ENCODE measurements at regions not wholly inside any gene's neighbourhood (a gene's known extent, or its start where the extent isn't known, plus 50 kb on each side); places are given as distances from the start of the nearest gene placed in this dataset.

DNA sequence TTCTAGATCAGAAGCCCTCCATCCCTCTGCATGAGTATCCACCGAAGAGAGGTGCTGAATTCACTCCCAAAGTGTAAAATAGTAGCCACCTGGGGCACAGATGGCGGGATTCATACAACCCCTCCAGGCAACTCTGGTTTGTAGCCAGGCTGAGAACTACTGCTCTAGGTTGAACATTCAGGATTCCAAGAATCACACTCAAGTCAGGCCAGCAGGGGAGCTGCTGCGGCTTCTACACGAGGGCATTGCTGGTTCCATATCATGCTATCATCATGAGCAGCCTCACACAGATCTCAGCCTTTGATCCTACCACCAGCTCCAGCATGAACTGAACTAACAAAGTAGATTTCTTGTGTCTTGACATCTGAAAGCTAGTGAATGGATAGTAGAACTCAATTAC is 367.9 kb downstream of the DIRAS2 start:
- DNase-seq = no peak

DNA sequence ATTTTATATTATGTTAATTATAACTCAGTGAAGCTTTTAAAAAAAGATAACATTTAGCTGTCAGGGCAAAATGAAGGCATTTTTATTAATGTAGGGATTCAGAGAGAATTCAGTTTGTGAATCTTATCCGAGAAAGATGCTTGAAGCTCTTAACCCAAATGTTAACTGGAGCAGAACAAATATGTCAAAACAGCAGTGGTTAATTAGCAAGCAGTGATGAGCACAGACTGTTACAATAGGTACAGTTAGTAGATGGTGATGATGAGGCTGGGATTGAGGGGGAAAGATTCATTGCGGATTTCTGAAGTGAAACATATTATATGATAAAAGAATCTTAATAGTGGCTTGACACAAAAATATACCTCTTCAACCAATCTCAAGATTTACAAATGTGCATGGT is 356.7 kb downstream of the DIRAS2 start:
- no peak for DNase-seq

DNA sequence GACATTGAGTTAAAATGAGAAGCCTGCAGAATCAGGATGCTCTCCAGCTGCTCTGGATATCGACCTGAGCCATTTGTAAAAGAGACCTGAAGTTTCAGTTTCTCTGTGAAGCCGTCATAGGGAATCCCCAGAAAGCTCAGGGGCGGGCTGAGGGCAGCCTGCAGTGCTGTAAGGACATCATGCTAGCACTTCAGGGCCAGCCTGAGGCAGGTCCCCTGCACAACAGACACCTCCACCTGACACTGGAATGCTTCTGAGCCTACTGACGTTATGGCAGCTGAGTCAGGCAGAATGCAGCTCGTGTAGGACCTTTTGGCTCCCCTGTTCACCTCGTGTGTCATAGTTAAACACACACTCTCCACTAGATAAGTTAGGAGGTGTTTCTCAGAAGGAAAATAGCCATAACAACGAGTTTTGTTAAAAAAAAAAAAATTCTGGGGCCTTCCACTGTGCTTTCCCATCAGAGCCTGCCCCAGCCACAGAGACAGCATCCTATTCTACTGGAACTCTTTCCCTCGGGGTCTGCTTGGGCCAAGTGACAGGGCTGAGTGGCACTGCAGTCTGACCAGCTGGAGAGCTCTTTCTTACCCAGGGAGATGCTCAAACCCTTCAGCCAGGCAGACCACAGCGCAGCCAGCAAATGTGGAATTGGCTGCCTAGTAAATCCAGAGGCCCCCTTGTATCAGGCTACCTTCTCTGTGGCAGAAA is 354.9 kb downstream of the DIRAS2 start:
- DNase-seq = no peak

DNA sequence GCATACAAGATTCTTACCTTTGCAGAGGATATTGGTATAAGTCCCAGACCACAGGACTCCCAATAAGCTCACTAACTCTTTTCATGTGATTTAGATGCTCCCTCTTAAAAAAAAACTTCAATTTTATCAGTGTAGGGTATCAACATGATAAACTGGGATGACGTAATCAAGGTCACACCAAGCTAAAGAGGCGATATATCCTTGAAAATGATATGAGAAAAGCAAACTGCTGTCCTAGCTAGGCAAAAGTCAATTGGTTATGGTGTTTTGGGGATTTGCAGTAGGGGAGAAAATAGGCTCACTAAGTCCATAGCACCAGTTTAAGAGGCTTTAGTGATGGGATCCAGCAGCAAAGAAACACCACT is 354.4 kb downstream of the DIRAS2 start:
- DNase-seq = no peak

DNA sequence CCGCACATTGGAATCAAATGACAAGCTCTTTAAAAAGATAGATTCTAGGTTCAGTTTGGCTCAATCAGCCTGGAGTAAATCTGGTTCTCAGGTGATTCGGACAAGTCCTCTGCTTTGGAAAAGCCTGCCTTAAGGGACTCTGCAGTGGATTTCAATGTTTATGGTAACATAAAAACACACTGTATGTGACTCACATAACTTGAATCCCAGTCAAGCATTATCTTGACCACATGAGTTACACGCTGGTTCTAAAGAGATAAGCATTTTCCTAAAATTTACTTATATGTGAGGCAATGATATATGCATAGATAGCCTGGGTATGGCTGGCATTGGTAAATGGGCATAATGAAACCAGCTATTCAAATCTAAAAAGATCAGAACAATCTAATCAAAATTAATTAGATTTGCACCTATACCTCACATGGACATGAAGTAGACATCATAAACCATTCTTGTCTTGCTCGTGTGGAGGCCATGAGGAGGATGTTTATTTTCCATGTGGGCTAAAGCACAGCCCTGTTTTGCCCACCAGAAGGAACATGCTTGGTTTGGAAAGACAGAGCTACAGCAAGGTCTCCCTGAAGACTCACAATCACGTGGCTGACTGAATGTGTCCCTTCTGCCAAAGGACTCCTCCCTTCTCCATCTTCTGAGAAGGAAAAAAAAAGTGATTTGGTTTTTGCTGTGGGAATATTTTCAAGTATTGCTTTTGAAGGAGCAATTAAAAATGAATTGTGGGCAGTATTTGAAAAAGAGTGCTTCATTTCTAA is 351.7 kb downstream of the DIRAS2 start:
- no peak for DNase-seq

DNA sequence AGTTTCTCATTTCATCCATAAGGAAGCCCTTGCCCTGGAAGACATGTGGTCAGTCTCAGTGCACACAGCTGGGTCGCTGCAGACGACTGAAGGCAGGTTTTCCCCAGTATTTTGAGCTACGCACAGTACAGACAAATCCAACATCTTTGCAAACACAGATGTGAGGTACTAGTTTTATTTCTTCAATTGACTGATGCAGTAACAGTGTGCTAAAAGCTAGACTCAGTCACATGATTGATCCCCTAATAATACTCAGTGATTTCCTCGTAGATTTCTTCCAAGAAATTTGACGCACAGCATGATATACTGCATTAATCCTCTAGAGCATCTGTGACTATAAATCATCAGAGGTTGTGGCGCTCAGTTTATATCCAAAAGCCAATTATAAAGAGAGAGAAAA is 346.1 kb downstream of the DIRAS2 start:
- no peak for DNase-seq

DNA sequence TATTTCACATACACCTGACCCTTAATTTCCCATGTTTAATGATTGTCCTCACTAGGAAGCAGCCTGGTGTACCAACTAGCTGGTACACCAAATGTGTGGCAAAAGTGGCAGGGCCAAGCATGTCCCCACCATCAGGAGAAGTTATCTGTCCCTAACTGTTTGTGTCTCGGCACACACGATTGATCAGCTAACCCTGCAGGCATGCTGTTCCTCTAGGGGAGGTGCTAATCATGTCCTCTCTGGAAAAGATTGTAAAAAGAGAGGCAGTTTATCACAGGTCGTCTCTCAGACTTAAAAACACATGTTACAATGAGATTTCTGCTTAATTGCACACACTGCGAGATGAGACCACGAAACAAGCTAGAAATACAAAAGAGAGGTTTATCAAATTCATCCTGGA is 342.7 kb downstream of the DIRAS2 start:
- DNase-seq = no peak

DNA sequence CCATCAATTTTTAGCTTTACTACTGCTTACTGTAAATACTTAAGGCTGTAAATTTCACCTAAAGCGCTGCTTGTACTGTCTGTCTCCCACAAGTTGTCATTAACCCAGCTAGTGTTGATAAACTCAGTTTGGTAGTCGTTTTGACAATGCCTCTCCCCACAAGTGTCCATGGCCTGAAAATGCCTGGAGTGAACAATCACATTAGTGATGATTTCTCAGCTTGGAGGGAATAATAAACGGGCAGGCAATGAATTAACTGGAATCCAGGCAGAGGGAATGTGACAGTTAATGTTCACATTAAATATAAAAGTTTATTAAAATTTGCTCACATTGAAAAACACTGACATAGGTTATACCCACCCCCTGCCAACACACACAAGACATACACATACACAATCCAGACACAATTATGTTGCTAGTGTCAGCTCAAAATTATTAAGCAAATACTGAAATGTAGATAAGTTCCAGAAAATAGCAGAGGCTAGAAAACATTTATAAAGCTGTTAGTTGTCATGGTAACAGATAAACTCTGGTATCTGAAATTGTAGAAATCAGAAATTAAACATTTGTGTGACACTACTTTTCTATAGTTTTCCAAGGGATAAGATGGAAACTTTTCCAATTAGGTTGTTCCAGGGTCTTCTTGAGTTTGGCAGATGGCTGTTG is 341.9 kb downstream of the DIRAS2 start:
- DNase-seq = no peak

DNA sequence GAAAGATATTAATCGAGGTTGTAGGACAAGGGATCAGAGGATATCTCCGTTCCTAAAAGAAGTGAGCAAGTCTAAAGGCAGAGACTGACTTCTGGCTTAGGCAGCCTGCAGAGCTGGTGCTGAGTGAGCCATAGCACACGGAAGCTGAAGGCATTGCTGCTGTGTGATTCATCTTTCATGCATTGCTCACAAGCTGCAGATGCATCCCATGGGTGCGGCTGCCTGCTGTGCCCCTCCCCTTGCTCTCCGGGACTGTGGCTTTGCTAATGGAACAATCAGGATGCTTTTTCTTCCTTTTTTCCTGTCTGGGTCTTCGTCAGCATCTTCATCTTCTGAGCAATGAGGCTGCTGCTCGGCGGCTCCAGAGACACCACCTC is 341.4 kb downstream of the DIRAS2 start:
- DNase-seq = peak; percentile 42

DNA sequence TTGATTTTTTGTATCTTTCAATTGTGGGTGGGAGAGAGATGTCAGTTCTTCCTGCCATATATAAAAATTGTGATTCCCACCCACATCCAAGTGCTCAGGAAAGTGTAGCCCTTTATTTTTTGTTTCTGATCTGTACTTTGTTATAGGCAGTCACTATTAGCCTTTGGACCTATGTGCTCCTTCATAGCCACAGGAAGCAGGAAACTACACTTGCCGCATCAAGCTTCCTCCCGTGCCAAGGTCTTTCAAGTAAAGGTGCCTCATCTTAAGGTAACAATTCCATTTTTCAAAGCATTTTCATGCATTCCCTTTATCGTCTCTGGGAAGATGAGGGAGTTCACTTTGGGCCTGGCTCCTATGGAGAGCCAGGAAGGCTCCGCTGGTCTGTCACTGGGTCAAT is 339.0 kb downstream of the DIRAS2 start:
- no peak for DNase-seq

DNA sequence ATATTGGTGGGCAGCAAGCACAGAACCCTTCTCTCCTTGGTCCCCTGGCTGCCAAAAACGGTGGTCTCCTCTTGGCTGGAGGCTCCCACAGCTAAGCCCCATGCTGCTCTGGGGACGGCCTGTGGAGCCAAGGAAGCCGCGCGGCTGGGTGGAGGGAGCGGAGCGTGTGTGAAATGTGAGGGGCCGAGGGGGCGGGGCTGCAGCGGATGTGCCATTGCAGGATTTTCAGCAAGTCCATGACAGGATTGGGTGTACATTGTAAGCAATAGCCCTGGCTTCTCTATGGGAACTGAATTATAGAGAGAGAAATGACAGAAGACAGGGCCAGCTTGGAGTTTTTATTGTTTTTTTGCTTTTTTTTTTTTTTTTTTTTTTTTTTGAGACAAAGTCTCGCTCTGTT is 336.5 kb downstream of the DIRAS2 start:
- DNase-seq = no peak

DNA sequence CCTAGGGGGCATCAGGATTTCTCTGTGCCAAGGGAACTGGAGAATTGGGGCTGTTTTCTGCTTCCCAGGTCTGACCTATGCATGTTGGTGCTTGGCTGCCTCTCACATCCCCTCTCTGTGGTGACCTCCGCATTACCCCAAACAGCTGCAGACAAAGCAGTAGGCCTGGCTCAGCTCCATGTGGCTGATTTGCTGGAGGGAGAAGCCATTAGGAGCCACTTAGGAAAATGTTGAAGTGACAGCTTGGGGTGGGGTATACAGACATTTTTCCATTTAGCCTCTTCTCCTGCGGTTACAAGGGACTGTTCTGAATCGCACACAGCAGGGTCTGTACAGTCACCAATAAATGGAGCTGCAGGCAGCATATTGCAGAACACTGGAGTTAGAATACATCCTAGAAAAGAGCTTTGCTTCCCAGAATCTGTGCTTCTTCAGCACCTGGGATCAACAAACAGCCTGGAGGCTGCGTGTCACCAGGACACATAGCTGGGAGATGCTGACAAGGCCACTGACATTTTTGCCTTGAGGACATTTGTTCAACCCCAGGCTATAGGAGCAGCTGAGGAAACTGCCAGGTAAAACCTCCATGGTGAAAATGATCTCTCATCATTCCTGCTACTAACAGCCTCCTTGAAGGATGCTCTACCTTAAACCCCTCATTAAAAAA is 335.3 kb downstream of the DIRAS2 start:
- peak; percentile 76 for DNase-seq

DNA sequence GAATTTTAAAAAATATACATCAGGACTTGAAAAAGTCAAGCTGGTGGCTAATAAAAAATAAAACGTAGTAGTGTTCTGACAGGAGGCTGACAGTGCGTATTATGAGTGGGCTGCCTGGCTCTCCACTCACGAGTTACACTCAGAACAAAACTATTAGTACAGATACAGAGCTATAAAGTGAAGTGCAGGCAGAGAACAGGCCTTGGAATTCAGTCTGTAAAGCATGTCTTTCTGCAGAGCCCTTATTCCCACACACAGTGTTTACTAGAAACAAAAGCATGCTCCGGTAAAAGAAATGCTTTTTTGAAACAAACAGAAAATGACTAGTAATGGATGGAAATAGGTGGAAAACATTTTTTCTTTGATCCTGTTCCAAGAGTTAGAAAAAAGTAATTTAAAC is 334.7 kb downstream of the DIRAS2 start:
- no peak for DNase-seq

DNA sequence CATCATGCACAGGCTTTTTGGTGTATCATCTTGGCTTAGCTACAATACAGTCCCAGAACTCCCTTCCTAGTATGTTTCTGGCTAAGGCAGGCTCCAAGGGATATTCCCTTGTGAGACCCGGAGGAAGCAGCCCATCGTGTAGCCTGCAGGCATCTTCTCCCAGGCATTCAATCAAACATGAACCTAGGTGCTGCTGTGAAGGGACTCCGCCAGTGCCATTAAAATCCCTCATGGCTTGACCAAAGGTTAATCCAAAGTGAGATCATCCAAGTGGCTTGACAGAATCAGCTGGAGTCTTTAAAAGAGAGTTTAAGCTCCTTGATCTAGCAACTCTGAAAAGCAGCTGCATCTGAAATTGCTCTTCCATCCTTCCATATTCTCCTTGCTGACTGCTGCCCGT is 333.9 kb downstream of the DIRAS2 start:
- DNase-seq = peak; percentile 40

DNA sequence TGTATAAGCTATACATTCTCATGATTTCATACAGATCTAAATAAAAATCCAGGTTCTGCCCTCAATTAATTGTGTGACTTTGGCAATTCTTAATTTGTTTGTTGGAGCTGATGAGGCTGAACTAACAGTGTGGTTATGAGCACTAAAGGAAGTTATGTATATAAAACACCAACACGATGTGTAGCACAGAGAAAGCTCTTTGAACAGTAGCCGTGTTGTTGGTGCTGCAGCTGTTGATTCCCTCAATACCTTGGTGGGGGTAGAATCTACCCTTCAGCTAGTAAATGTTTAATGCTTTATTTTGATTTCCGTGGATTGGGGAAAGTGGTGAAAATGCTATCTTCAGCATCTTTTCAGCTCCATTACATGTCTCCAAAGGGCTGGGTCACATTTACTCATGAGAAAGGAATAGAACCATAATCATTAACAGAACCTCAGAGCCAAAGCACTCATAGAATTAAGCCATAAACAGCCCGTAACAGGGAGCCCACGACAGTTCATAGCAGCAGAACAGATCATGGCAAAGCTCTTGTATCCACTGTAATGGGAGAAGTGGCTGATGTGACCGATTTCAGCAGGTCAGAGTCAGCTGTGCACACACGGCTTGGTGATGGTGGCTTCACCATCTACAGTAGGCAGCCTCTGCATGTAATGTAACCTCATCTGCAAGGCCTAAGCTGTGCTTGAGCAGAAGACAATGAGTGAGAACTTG is 332.7 kb downstream of the DIRAS2 start:
- DNase-seq = no peak

DNA sequence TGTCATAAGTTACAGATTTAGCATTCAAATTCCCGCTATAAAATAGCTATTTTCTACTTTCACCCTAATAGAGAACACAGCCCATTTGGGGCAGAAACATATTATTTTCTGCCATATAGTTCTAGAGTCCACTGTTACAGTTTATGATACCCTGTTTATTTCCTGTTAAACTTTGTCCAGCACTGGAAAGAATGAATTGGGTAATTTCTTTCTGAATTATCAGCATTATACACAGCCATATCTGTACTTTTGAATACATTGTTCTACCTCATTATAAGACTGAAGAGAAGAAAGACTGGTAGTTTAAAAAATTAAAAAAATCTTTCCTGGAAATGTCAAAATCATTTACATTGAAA is 332.1 kb downstream of the DIRAS2 start:
- DNase-seq = no peak

DNA sequence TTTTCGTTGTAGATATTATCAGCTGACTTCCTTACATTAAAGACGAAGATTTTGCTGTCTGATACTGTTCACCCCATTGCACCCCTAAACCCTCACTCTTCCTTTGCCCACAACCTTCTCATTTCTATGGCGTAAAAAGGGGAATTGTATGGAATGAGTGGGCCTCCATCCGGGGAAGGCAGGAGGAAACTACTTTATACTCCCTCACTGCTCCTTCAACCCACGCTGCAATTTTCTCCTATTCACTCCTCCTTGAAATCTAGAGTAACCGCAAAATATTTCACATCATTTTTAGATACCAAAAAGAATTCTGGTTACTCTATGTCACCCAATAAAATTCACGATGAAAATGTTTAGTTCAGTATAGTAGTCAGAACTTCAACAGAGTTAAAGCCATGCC is 330.8 kb downstream of the DIRAS2 start:
- no peak for DNase-seq

DNA sequence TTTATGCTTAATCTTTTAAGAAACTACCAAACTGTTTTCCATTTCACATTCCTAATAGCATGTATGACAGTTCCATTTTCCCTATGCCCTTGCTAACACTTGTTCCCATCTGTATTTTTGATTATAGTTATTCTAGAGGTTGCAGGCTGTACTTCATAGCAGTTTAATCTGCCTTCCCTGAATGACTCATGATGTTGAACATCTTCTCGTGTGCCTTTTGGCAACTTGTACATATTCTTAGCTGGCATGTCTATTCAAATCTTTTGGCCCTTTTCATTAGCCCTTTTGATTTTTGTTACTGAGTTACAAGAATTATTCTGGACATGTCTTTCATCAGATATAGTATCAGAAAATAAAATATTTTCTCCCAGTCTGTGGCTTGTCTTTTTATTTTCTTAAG is 320.3 kb downstream of the DIRAS2 start:
- DNase-seq = no peak

DNA sequence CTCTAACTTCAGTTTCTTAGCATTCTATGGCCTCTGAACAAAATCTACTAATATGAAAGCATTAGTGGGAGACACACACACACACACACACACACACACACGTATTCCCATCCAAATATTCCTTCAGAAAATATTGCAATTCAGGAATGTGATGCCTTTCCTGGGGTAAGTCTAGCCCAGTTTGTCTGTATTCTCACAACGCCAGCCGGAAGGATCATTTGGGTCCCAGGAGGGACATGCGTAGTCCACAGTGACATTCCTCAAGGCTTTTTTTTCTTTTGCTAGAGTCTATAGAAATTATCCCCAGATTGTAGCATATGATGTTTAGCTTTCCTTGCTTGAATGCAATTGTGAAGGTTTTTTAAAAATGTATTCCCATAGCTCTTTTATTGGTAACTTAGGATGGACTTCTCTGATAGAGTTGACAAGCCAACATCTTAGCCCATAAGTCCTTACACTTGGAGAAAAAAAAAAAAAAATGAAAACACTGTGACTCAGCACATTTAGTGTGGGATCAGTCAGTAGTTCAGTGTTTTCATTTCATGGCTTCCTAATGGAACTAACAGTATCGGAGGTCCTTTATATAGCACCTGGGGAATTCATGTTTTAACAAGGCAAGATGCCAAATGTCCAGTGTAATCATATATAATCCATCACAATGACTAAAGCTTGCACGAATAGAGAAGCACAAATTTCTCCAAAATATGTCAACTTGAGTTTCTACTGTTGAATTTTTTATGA is 316.5 kb downstream of the DIRAS2 start:
- DNase-seq = no peak

DNA sequence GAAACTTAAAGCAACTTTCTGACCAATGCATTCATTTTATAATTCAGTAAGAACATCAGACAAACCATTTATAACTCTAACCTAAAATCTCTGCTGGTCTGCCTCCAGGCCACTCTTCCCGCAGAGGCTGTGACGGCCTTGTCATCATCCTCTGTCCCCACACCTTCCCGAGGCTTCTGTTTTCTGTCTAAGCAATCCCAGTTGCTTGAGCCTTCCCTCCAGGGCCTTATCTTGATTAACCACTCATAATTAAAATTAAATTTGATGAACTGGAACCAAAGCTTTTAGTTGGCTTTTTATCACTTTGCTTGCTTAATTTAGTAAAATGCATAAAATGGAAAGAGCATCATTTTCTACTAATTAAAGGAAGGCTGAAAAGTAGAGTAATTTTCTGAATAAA is 312.4 kb downstream of the DIRAS2 start:
- no peak for DNase-seq

DNA sequence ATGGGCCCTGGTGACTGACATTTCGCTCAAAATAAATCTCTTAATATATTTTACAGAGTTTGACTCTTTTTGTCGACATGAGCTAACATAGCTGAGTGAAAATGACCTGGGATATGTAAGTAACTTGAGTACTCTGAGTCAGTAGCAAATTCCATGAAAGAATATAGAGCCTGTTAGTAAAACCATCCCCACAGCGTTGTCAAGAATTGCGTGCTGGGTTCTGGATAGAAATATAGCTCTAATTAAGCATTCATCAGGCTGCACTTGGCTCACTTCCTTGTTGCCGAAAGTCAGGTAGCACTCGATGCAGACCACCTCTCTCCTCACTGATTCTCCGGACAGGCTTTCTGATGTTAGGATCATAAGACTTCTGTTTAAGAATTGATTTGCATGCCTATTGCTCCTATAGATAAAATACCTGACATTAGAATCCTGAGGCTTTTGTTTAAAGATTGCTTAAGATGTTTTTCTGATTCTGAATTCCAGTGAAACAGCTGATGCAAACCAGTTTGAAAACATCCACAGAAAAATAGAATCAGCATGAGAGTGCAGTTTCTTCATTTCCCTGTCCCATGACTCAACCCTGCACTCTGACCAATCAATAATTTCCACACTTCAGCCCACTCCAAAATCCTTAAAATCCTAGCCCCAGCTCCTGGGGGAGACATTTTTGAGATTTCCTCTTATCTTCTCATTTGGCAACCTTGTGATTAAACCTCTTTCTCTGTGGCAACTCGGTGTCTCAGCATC is 310.6 kb downstream of the DIRAS2 start:
- DNase-seq = no peak
